ENCODE measurements at regions not wholly inside any gene's neighbourhood (a gene's known extent, or its start where the extent isn't known, plus 50 kb on each side); places are given as distances from the start of the nearest gene placed in this dataset.

DNA sequence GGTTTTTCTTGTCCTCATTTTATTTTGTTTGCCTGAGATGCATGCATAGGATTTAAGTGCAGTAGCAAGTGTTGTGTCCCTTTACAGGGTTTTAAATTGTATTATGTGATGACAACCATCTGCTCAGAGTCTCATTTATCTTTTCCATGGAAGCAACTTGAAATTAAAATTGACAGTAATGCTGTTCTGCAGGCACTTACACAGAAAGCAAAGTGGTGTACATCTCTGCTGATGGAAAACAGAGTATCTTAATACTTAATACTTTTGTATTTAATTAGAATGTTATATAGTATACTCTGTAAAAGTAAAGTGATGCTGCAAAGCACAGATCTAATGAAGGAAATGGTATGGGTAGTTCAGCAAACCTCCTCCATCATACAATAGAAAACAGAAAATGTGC lies 482.9 kb downstream of the POM121L12 start:
- DNase-seq (ENCODE audit: low read depth): no peak

DNA sequence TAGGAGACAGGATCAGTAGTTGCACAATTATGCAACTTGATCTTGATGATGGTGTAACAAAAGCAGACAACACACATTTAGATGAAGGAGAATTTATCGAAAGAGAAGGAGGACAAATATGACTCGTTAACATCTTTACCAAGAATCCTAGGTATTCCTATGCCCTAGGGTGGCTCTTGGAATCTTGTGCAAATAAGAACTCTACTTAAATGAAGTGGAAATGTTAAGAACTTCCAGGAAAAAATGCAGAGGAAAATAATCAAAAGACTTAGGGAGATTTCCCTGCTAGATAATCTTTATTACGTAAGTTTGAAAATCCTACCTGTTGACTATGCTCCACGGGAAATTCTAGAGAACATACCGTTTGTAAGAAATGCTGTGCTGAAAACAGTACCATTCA lies 485.4 kb downstream of the POM121L12 start:
- no peak for DNase-seq (ENCODE audit: low read depth)

DNA sequence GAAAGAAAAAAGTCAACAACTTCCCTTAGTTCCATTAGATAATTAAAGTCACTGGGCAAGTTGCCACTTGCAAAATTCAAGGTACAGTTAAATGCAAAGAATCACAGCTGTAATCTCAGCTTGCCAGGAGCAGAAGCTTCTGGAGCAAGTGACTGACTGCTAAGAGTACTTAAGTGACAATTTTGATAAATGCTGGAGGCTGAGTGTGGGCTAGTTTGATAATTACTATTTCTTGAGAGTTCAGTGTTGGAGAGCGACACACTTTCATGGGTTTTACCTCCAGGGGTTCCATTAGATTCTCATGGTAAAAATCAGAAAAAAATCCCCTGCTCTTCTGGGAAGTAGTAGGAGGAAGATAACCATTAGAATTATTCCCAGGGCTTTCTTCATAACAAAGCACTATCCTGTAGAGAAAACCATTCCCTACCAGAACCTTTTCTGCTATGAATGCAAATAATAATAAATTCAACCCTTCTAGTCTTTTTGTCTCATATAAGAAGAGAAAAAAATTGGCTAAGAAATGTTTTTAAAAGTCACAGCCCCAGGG lies 486.3 kb downstream of the POM121L12 start:
- DNase-seq (ENCODE audit: low read depth): no peak

DNA sequence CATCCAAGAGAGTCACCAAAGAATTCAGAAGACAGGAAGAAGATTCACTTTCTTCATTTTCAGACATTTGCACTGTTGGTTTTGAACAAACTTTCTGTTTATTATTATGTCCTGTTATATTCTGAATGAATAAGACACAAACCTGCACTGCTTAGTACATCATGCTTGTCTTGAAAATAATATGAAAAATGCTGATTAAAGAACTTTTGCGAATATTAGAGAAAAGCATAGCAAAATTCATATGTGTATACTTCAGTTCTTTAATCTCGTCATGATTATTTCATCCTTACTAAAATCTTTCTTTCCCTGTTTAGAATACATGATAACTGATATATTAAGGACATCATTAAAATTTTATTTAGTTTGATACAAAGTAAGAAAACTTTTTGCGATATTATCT lies 504.1 kb downstream of the POM121L12 start:
- no peak for DNase-seq (ENCODE audit: low read depth)

DNA sequence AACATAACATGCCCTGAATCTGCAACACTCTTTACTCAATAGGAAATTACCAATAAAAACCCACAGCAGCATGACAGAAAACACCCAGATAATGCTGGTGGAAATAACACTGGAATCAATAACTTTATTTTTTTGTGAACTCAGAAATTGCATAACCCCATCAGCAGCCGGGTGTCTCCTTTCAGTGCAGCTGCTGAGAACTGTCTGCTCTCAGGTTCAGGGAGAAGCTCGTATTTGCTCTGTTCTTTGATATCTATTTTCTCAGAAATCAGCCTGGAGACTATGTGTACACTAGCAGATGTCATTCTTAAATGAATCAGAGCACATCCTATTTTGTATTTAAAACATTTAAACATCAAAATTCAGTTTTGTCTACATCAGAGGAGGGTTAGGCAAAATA lies 506.0 kb downstream of the POM121L12 start:
- DNase-seq (ENCODE audit: low read depth): no peak

DNA sequence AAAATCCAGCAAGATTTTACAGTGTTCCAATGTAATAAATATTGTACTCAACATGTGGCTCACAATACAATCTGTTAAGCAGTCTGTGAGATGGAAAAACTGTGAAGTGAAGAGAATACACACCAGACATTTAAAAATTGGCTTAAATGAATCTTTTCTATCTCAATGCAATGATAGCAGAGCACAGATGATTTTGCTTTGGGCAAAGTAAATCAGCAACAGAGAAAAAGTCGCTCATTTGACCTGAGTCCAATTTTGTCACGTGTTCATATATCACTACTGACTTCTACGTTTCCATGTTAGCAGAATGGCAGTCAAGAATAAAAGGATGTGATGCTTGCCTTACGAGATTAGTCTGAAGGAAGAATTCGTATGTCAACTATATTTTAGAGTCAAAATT lies 506.7 kb downstream of the POM121L12 start:
- DNase-seq (ENCODE audit: low read depth): no peak

All from forelimb muscle (tissue), 1 donor.